ENCODE measurements at regions not wholly inside any gene's neighbourhood (a gene's known extent, or its start where the extent isn't known, plus 50 kb on each side); places are given as distances from the start of the nearest gene placed in this dataset.
"Not testable (repeated sequence)": the region's sequence is repeated elsewhere in the genome, so short reads cannot be mapped to it uniquely, and the experiment has no call there.

GRCh38 chr18:68399721-68400120 is 315.2 kb downstream of the TMX3 start:
- ATAC-seq (no peak), DNase-seq (no peak)
- intact Hi-C loops (cut with DNase I) = no loop called here
- no peak for TF ChIP-seq CTCF (IDR thresholded peaks at IDR 0.05)
- Histone ChIP-seq H3K27me3 (no peaks in the 10 kb centered on the region), H3K9me3 (peaks cover 0 to 8% of the 10 kb centered on the region in 2 donors), H3K27ac (no peak overlapping the region), H3K4me1 (no peaks in the 10 kb centered on the region), H3K36me3 (no peaks in the 10 kb centered on the region), H3K4me3 (no peak overlapping the region)

GRCh38 chr18:68397241-68398035 is 317.5 kb downstream of the TMX3 start:
- DNase-seq = no peak
- Histone ChIP-seq H3K4me1 (no peaks in the 10 kb centered on the region), H3K4me3 (no peak overlapping the region), H3K9me3 (peaks cover 0 to 4% of the 10 kb centered on the region in 2 donors), H3K36me3 (no peaks in the 10 kb centered on the region), H3K27ac (no peak overlapping the region), H3K27me3 (no peaks in the 10 kb centered on the region)
- no peak for TF ChIP-seq CTCF (IDR thresholded peaks at IDR 0.05)
- intact Hi-C loops (cut with DNase I) = no loop called here
- ATAC-seq = no peak

- Histone ChIP-seq H3K27ac (no peak overlapping the region), H3K27me3 (no peaks in the 10 kb centered on the region), H3K4me1 (no peaks in the 10 kb centered on the region), H3K36me3 (no peaks in the 10 kb centered on the region), H3K9me3 (peaks cover 0 to 4% of the 10 kb centered on the region in 2 donors), H3K4me3 (no peak overlapping the region)
- intact Hi-C loops (cut with DNase I) = no loop called here
- DNase-seq = no peak
- no peak for ATAC-seq
- no peak for TF ChIP-seq CTCF (IDR thresholded peaks at IDR 0.05)
Observed at GRCh38 chr18:68394705-68395104, 320.2 kb downstream of the TMX3 start.

DNA sequence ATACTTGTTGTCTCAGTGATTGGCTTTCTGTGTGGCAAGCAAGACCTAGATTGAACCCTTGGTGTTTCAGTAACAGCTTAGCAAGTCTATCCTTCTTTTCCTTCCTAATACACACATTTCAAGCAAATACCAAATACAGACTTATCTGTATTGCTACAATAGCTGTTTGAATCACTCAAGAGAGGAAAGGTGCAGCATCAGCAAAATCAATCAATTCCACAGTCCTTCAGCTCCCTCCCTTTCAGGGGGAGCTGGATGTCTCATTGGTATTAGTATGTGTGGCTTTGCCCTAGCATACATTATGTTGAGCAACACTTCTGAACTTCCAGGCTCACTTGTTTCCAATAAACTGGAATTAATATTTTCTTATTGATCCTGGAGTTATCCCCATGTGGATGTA is 323.1 kb downstream of the TMX3 start:
- H3K27ac ChIP-seq = no peak overlapping the region
- no peaks in the 10 kb centered on the region for H3K9me3 ChIP-seq
- intact Hi-C loops (cut with DNase I) = no loop called here
- DNase-seq (no peak), ATAC-seq (no peak)
- no peaks in the 10 kb centered on the region for H3K27me3 ChIP-seq
- no peaks in the 10 kb centered on the region for H3K4me1 ChIP-seq
- H3K36me3 ChIP-seq = no peaks in the 10 kb centered on the region
- TF ChIP-seq CTCF (IDR thresholded peaks at IDR 0.05) = no peak
- H3K4me3 ChIP-seq = no peak overlapping the region

DNA sequence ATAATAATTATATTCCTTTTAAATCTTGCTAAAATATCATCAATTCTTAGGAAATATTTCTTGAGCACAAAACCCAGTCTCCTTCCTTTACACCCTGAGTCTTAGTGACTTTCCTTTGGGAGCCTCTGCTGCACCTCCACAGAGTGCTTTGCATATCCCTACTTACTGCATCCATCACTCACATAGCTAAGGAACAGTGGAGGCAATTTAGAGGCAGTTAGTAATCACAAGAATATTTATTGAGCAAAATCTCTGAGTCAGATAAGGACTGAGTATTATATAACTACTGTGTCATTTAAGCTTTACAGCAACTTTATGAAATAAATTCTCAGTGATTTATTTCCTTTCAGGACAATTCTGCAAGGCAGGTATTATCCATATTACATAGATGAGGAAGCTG is 327.7 kb downstream of the TMX3 start:
- no peak for DNase-seq
- H3K4me1 ChIP-seq = no peaks in the 10 kb centered on the region

GRCh38 chr18:68383979-68384378 is 330.9 kb downstream of the TMX3 start:
- not testable (repeated sequence) for DNase-seq

More for the DNA sequence above, 327.7 kb downstream of the TMX3 start:
- ATAC-seq = no peak
- peaks cover 0 to 10% of the 10 kb centered on the region in 2 donors for H3K9me3 ChIP-seq
- no peak overlapping the region for H3K27ac ChIP-seq
- H3K27me3 ChIP-seq = no peaks in the 10 kb centered on the region
- H3K36me3 ChIP-seq = no peaks in the 10 kb centered on the region
- TF ChIP-seq CTCF (IDR thresholded peaks at IDR 0.05) = no peak
- intact Hi-C loops (cut with DNase I) = no loop called here
- no peak overlapping the region for H3K4me3 ChIP-seq

More at GRCh38 chr18:68383979-68384378, 330.9 kb downstream of the TMX3 start:
- H3K9me3 ChIP-seq; intact Hi-C loops (cut with DNase I); H3K27me3 ChIP-seq; H3K36me3 ChIP-seq; H3K27ac ChIP-seq; H3K4me1 ChIP-seq; ATAC-seq; H3K4me3 ChIP-seq: not testable (repeated sequence)

Measured in left lung (tissue), 4 donors.